ENCODE measurements at regions not wholly inside any gene's neighbourhood (a gene's known extent, or its start where the extent isn't known, plus 50 kb on each side); places are given as distances from the start of the nearest gene placed in this dataset.

- TF ChIP-seq CBX5 (IDR thresholded peaks at IDR 0.05; ENCODE audit: low read depth, low read length) (no peak), ATF2 (IDR thresholded peaks at IDR 0.05; ENCODE audit: low read length) (no peak), GABPA (IDR thresholded peaks at IDR 0.05; ENCODE audit: borderline replicate concordance, insufficient read depth, low read length) (no peak), YY1 (IDR thresholded peaks at IDR 0.05; ENCODE audit: low read depth, low read length) (no peak), RXRA (IDR thresholded peaks at IDR 0.05; ENCODE audit: insufficient read depth, low read depth, low read length) (no peak), TEAD4 (IDR thresholded peaks at IDR 0.05; ENCODE audit: low read depth, low read length) (no peak), EZH2 (IDR thresholded peaks at IDR 0.05; ENCODE audit: low read depth, low read length, severe bottlenecking) (no peak)
Measured at GRCh38 chr10:36500266-36500665, 625.1 kb upstream of the ANKRD30A start (continued).
